Upper lobe of left lung (tissue), 4 donors: ENCODE measurements at regions not wholly inside any gene's neighbourhood (a gene's known extent, or its start where the extent isn't known, plus 50 kb on each side); places are given as distances from the start of the nearest gene placed in this dataset.

Experiments used
- EP300 ChIP-seq, 4 donors: sonication (generic); formaldehyde crosslinking; IDR thresholded peaks; one replicate each; pipeline ENCODE4 v1.5.1; 2017; ENCODE audit warnings: antibody characterized with exemption in 4 of 4, control low read depth in 2 of 4
- POLR2A ChIP-seq, 4 donors: fragments of 450-650 bp; IDR thresholded peaks; one replicate each; pipeline ENCODE4 v1.5.1; 2016 to 2017; ENCODE audit warnings: antibody characterized with exemption in 4 of 4, mild to moderate bottlenecking in 2 of 4
- POLR2AphosphoS5 ChIP-seq, 2 donors: sonication (generic); formaldehyde crosslinking; IDR thresholded peaks; one replicate each; pipeline ENCODE4 v1.5.1; 2017; ENCODE audit warnings: antibody characterized with exemption in 2 of 2
- TF ChIP-seq, protein P1 (sequence below), 6 experiments: fragments of 450-650 bp in 4 of 6; fragments of 200-600 bp in 2 of 6; sonication (generic) in 2 of 6; IDR thresholded peaks; one replicate each; pipeline ENCODE4 v1.5.1; 2016 to 2019; ENCODE audit warnings: antibody characterized with exemption in 6 of 6

DNA sequence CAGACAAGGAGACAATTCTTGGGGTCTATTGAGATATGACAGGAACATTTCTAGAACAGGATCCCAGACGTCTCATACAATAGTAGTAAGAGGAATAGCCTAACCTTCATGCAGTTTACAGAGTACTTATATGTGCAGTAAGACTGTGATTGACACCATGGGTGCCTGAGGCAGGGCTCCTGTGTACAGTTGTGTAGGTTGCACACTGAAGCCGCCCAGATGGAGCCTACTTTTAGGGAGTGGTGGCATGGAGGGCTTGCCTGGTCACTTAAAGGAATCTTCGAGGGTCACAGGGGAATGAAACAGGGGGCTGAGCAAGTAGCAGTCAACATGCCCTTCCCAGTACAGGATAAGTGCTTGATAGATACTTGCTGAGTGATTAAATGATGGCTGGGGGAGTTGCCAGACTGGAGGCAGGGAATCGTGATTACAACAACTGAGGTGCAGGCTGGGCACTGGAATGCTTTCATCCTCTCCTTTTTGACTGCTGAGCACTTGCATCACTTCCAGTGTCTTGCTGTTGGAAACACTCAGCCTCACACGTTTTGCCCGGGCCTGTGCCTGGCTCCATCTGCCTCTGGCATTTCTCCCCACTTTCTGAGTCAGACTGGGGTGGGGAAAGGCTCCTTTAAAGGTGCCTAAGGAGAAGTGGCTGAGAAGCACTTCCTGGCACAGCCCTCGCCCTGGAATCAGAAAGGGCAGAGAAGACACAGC is 71.0 kb downstream of the COPRS start:
- TF ChIP-seq, protein P1, sequence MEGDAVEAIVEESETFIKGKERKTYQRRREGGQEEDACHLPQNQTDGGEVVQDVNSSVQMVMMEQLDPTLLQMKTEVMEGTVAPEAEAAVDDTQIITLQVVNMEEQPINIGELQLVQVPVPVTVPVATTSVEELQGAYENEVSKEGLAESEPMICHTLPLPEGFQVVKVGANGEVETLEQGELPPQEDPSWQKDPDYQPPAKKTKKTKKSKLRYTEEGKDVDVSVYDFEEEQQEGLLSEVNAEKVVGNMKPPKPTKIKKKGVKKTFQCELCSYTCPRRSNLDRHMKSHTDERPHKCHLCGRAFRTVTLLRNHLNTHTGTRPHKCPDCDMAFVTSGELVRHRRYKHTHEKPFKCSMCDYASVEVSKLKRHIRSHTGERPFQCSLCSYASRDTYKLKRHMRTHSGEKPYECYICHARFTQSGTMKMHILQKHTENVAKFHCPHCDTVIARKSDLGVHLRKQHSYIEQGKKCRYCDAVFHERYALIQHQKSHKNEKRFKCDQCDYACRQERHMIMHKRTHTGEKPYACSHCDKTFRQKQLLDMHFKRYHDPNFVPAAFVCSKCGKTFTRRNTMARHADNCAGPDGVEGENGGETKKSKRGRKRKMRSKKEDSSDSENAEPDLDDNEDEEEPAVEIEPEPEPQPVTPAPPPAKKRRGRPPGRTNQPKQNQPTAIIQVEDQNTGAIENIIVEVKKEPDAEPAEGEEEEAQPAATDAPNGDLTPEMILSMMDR (IDR thresholded peaks at IDR 0.05): no peak
- TF ChIP-seq POLR2AphosphoS5 (IDR thresholded peaks at IDR 0.05): no peak
- no peak for TF ChIP-seq EP300 (IDR thresholded peaks at IDR 0.05)
- no peak for TF ChIP-seq POLR2A (IDR thresholded peaks at IDR 0.05)
